Nephron progenitor cell (in vitro differentiated cells): ENCODE measurements at regions not wholly inside any gene's neighbourhood (a gene's known extent, or its start where the extent isn't known, plus 50 kb on each side); places are given as distances from the start of the nearest gene placed in this dataset.

ENCODE experiments used
- DNase-seq: peaks from one replicate; pipeline ENCODE4 v3.0.0; 2021
- H3K27ac Mint-ChIP-seq: 2 replicates; pipeline ENCODE4 v1.8.0; 2021; ENCODE audit warnings: mild to moderate bottlenecking, moderate library complexity, mixed read lengths
- H3K27me3 Mint-ChIP-seq: 2 replicates; pipeline ENCODE4 v1.8.0; 2021; ENCODE audit warnings: mild to moderate bottlenecking, low read depth, mixed read lengths; ENCODE audit not compliant: poor library complexity
- H3K36me3 Mint-ChIP-seq: 2 replicates; pipeline ENCODE4 v1.8.0; 2021; ENCODE audit warnings: low read depth, mixed read lengths
- H3K4me1 Mint-ChIP-seq: 2 replicates; pipeline ENCODE4 v1.8.0; 2021; ENCODE audit warnings: mixed read lengths
- H3K4me3 Mint-ChIP-seq: 2 replicates; pipeline ENCODE4 v1.8.0; 2021; ENCODE audit warnings: mild to moderate bottlenecking, moderate library complexity, mixed read lengths
- H3K9me3 Mint-ChIP-seq: 2 replicates; pipeline ENCODE4 v1.8.0; 2021; ENCODE audit warnings: mild to moderate bottlenecking, moderate library complexity, mixed read lengths
- TF ChIP-seq, protein P1 (sequence below): fragments of 200-600 bp; sonication (generic); IDR thresholded peaks from 2 replicates; pipeline ENCODE4 v1.5.0; 2021; ENCODE audit warnings: antibody characterized with exemption

DNA sequence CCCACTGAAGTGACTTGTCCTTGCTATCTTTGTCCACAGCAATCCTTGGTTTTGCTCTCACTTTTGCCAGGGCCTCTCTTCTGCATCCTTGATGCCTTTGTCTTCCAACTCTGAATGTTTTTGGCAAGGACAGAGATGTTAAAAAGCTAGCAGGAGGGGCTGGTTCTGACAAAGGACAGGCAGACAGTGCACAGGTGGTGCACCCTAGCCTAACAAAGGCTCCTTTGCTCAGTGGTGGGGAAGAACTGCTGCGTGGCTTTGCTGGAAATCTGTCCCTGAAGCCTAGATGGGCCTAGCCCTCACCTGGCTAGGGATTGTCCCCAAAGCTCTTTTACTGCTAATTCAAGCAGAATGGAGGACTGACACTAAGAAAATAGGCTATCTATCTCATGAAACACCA is 233.5 kb downstream of the MAN2A1 start:
- Mint-ChIP-seq H3K4me3 (no peak overlapping the region), H3K27me3 (no peaks in the 10 kb centered on the region), H3K27ac (no peak overlapping the region), H3K36me3 (no peaks in the 10 kb centered on the region), H3K4me1 (peaks cover 26% of the 10 kb centered on the region), H3K9me3 (peaks cover 5% of the 10 kb centered on the region)
- TF ChIP-seq, protein P1, sequence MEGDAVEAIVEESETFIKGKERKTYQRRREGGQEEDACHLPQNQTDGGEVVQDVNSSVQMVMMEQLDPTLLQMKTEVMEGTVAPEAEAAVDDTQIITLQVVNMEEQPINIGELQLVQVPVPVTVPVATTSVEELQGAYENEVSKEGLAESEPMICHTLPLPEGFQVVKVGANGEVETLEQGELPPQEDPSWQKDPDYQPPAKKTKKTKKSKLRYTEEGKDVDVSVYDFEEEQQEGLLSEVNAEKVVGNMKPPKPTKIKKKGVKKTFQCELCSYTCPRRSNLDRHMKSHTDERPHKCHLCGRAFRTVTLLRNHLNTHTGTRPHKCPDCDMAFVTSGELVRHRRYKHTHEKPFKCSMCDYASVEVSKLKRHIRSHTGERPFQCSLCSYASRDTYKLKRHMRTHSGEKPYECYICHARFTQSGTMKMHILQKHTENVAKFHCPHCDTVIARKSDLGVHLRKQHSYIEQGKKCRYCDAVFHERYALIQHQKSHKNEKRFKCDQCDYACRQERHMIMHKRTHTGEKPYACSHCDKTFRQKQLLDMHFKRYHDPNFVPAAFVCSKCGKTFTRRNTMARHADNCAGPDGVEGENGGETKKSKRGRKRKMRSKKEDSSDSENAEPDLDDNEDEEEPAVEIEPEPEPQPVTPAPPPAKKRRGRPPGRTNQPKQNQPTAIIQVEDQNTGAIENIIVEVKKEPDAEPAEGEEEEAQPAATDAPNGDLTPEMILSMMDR: no peak
- DNase-seq: no peak

DNA sequence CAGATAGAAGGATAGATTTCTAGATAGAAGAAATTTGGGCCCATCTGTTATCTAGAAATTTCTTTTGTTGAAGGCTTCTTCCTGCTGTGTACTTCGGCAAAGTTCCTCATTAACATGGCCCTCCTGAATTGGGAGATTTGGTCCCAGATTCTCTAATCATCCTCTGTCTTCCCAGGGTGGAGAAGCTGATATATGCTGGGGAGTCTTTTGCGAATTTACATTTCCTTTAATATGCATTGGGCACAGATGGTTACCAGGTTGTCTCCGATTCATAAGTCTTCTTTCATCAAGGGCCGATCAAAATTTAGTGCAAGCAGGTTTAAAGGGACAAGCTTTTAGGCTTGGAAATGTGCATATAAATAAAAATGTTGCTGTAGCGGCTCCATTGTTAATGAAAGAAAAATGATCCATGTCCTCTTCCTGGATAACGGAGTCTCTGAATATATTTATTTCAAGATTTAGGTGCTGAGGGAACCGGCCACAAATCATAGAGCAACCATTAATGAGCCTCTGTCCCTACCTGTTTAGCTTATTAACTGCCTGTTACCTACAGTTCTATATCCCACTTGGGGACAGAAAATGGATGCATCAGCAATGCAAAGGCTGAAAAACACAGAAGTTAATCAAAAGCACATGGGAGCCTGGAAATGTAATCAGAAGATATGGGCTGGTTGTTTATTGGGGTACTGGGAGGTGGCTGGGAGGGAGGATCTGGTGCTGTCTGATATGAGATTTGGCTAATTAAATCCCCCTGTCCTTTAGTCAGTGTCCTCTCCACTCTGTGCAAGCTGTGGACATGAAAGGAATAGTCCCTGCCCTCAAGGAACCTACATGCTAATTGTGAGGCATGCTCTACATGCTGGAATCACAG is 234.7 kb downstream of the MAN2A1 start:
- Mint-ChIP-seq H3K4me1 (peaks cover 30% of the 10 kb centered on the region), H3K9me3 (no peaks in the 10 kb centered on the region), H3K27me3 (no peaks in the 10 kb centered on the region)

DNA sequence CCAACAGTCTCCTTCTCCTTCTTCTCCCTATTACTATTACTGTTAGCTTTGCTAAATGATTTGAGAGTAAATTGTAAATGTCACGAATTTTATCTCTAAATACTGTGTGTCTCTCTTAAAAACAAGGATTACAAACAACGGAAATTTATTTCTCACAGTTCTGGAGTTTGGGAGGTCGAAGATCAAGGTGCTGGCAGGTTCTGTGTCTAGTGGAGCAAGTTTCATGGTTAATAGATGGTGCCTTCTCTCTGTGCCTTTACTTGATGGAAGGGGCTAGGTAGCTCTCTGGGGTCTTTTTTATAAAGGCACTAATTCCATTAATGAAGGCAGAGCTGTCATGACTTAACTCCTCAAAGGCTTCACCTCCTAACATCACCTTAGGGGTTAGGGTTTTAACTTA is 237.9 kb downstream of the MAN2A1 start:
- H3K4me3 Mint-ChIP-seq: no peak overlapping the region
- no peak for DNase-seq
- H3K9me3 Mint-ChIP-seq: no peaks in the 10 kb centered on the region
- H3K27me3 Mint-ChIP-seq: no peaks in the 10 kb centered on the region
- no peaks in the 10 kb centered on the region for H3K36me3 Mint-ChIP-seq
- no peak overlapping the region for H3K27ac Mint-ChIP-seq
- H3K4me1 Mint-ChIP-seq: peaks cover 39% of the 10 kb centered on the region
- TF ChIP-seq, protein P1: no peak

More for the DNA sequence above, 234.7 kb downstream of the MAN2A1 start:
- TF ChIP-seq, protein P1: no peak
- Mint-ChIP-seq H3K36me3 (no peaks in the 10 kb centered on the region), H3K4me3 (no peak overlapping the region), H3K27ac (no peak overlapping the region)
- no peak for DNase-seq

DNA sequence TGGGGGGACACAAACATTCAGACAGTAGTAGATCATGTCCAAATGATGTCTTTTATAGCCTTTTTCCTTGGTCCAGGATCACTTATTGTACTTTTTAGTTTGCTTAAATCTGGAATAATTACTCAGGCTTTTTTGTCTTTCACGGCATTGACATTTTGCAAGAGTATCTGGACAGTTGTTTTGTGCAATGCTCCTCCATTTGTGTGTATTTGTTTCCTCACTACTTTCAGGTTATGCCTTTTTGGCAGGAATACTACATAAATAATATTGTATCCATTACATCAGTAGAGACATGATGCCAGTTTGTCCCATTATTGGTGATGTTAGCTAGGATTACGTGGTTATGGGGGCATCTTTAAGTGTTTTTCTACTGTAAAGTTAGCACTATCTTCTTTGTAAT is 238.3 kb downstream of the MAN2A1 start:
- Mint-ChIP-seq H3K4me3 (no peak overlapping the region), H3K27ac (no peak overlapping the region), H3K9me3 (no peaks in the 10 kb centered on the region), H3K36me3 (no peaks in the 10 kb centered on the region), H3K27me3 (no peaks in the 10 kb centered on the region), H3K4me1 (peaks cover 38% of the 10 kb centered on the region)
- DNase-seq: no peak
- TF ChIP-seq, protein P1: no peak

DNA sequence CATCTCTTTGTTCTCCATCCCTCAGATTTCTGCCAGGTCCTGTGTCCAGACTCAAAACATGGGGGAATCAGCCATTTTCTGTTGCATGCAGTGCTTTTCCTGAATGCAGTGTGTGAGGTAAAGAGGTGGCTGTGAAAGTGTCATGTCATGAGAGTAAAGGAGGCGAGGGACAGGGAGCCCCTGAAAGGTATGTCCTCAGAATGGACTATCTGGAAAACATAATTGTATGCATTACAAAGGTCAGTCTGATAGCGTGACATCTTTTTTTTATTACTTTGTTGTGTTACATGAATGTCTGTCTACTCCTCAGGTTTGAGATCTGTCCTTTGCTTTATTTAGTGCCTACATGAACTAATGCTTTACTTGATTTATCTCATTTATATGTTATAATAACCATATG is 239.1 kb downstream of the MAN2A1 start:
- no peaks in the 10 kb centered on the region for H3K27me3 Mint-ChIP-seq
- no peaks in the 10 kb centered on the region for H3K9me3 Mint-ChIP-seq
- DNase-seq: no peak
- no peak overlapping the region for H3K4me3 Mint-ChIP-seq
- no peaks in the 10 kb centered on the region for H3K36me3 Mint-ChIP-seq
- TF ChIP-seq, protein P1: no peak
- H3K27ac Mint-ChIP-seq: no peak overlapping the region
- peaks cover 38% of the 10 kb centered on the region for H3K4me1 Mint-ChIP-seq

DNA sequence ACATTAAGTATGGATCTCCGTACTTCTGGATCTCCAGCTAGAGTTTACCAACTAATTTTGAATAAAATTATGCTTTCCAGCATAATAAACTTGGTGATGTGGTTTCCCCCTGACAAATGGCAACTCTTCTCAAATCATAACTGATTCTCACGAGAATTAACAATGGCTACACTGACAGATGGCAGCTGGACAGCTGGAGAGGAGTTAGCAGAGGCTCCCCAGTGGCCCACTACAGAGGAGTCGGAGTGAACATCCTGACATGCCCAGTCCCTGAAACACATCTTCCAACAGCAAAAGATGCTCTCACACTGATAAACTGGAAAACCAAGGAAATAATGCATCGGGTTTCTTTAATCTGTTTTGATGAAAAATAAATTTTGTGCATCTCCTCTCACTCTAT is 239.6 kb downstream of the MAN2A1 start:
- TF ChIP-seq, protein P1: no peak
- no peak overlapping the region for H3K4me3 Mint-ChIP-seq
- no peaks in the 10 kb centered on the region for H3K36me3 Mint-ChIP-seq
- H3K27ac Mint-ChIP-seq: no peak overlapping the region
- H3K27me3 Mint-ChIP-seq: no peaks in the 10 kb centered on the region
- peaks cover 38% of the 10 kb centered on the region for H3K4me1 Mint-ChIP-seq
- no peak for DNase-seq
- H3K9me3 Mint-ChIP-seq: no peaks in the 10 kb centered on the region
